NCI-H1694 (cell line): ENCODE measurements at regions not wholly inside any gene's neighbourhood (a gene's known extent, or its start where the extent isn't known, plus 50 kb on each side); places are given as distances from the start of the nearest gene placed in this dataset.
"Not testable (repeated sequence)": the region's sequence is repeated elsewhere in the genome, so short reads cannot be mapped to it uniquely, and the experiment has no call there.

ENCODE experiments used
- DNase-seq: peaks from one replicate; lab custom pipeline; 2025; lab: John Stamatoyannopoulos, UW

- DNase-seq, result no peak
Measured at GRCh38 chr11:64428693-64429092, 69.7 kb downstream of the RPS6KA4 start.

GRCh38 chr11:64429970-64430369, 71.0 kb downstream of the RPS6KA4 start:
- no peak for DNase-seq

GRCh38 chr11:64430645-64431044, 71.7 kb downstream of the RPS6KA4 start:
- no peak for DNase-seq

GRCh38 chr11:64436000-64436399, 77.0 kb downstream of the RPS6KA4 start:
- DNase-seq, result no peak

GRCh38 chr11:64437426-64437825, 78.5 kb downstream of the RPS6KA4 start:
- DNase-seq, result no peak

- no peak for DNase-seq
Measured at GRCh38 chr11:64438986-64439771, 80.2 kb downstream of the RPS6KA4 start.

- DNase-seq, result not testable (repeated sequence)
Measured at GRCh38 chr11:64439772-64440491, 81.0 kb downstream of the RPS6KA4 start.

- no peak for DNase-seq
Measured at GRCh38 chr11:64441127-64441526, 82.2 kb downstream of the RPS6KA4 start.

GRCh38 chr11:64443001-64443400, 84.0 kb downstream of the RPS6KA4 start:
- DNase-seq, result no peak

- DNase-seq, result no peak
Measured at GRCh38 chr11:64444838-64445441, 86.0 kb downstream of the RPS6KA4 start.

- DNase-seq, result no peak
Measured at GRCh38 chr11:64445651-64446050, 86.7 kb downstream of the RPS6KA4 start.

- DNase-seq, result no peak
Measured at GRCh38 chr11:64447831-64448598, 89.1 kb downstream of the RPS6KA4 start.

- peak; percentile 29 for DNase-seq
Measured at GRCh38 chr11:64448599-64449380, 89.8 kb downstream of the RPS6KA4 start.

- peak; percentile 79 for DNase-seq
Measured at GRCh38 chr11:64449381-64450167, 90.6 kb downstream of the RPS6KA4 start.

GRCh38 chr11:64450168-64450560, 91.2 kb downstream of the RPS6KA4 start:
- DNase-seq, result no peak

- DNase-seq, result no peak
Measured at GRCh38 chr11:64451856-64452255, 92.9 kb downstream of the RPS6KA4 start.

- no peak for DNase-seq
Measured at GRCh38 chr11:64453466-64453865, 94.5 kb downstream of the RPS6KA4 start.

- DNase-seq, result no peak
Measured at GRCh38 chr11:64455456-64456261, 96.7 kb downstream of the RPS6KA4 start.

GRCh38 chr11:64456509-64457320, 97.8 kb downstream of the RPS6KA4 start:
- no peak for DNase-seq
